ENCODE measurements at regions not wholly inside any gene's neighbourhood (a gene's known extent, or its start where the extent isn't known, plus 50 kb on each side); places are given as distances from the start of the nearest gene placed in this dataset.

- ChIA-PET CTCF (no interaction called here), POLR2A (no interaction called here)
- Histone ChIP-seq H3K9me3 (ENCODE audit: control insufficient read depth, insufficient read depth, low read depth, low read length) (no peaks in the 10 kb centered on the region), H3K27ac (ENCODE audit: low read length) (no peak overlapping the region), H3K36me3 (ENCODE audit: control insufficient read depth, insufficient read depth, low read length) (no peaks in the 10 kb centered on the region), H3K27me3 (ENCODE audit: control insufficient read depth, insufficient read depth, low read length) (no peaks in the 10 kb centered on the region), H3K4me3 (ENCODE audit: low read depth in 2 of 2, low read length in 2 of 2) (no peak overlapping the region), H3K4me1 (ENCODE audit: control insufficient read depth, insufficient read depth, low read length) (no peaks in the 10 kb centered on the region)
- DNase-seq (ENCODE audit: low read depth, low spot score) (no peak), ATAC-seq (no peak)
- in situ Hi-C loops (cut with HindIII; ENCODE audit: low pct_unique_long_range_greater_than_20kb, low sequenced_read_pairs) (no loop called here), intact Hi-C loops (cut with micrococcal nuclease; ENCODE audit: unreplicated experiment) (loop anchor here (10.0 kb wide), 2 partner anchors 660 to 770 kb away; partner anchors contain the start of gene PRDM5)
- TF ChIP-seq CTCF (IDR thresholded peaks at IDR 0.05) = no peak
- TF ChIP-seq SIN3A (IDR thresholded peaks at IDR 0.05; ENCODE audit: borderline replicate concordance, insufficient read depth, low read depth, low read length) = no peak
- TF ChIP-seq TCF7L2 (IDR thresholded peaks at IDR 0.05; ENCODE audit: low read depth, low read length) = no peak
- TF ChIP-seq REST (IDR thresholded peaks at IDR 0.05; ENCODE audit: insufficient read depth in 1 of 2, low read depth in 2 of 2, low read length in 1 of 2) = no peak
- no peak for TF ChIP-seq POLR2AphosphoS5 (IDR thresholded peaks at IDR 0.05; ENCODE audit: low read depth, low read length)
- BruUV-seq (replicated peaks) = no TSS peak
Observed at GRCh38 chr4:120155287-120155686, 88.6 kb upstream of the MAD2L1 start.

GRCh38 chr4:120144634-120145033, 78.0 kb upstream of the MAD2L1 start:
- H3K27me3 ChIP-seq (ENCODE audit: control insufficient read depth, insufficient read depth, low read length) = no peaks in the 10 kb centered on the region
- ATAC-seq (no peak), DNase-seq (ENCODE audit: low read depth, low spot score) (no peak)
- no TSS peak for BruUV-seq (replicated peaks)
- in situ Hi-C loops (cut with HindIII; ENCODE audit: low pct_unique_long_range_greater_than_20kb, low sequenced_read_pairs) (no loop called here), intact Hi-C loops (cut with micrococcal nuclease; ENCODE audit: unreplicated experiment) (no loop called here)
- H3K36me3 ChIP-seq (ENCODE audit: control insufficient read depth, insufficient read depth, low read length) = no peaks in the 10 kb centered on the region
- ChIA-PET POLR2A (no interaction called here), CTCF (no interaction called here)
- H3K27ac ChIP-seq (ENCODE audit: low read length) = no peak overlapping the region
- no peaks in the 10 kb centered on the region for H3K4me1 ChIP-seq (ENCODE audit: control insufficient read depth, insufficient read depth, low read length)
- no peaks in the 10 kb centered on the region for H3K9me3 ChIP-seq (ENCODE audit: control insufficient read depth, insufficient read depth, low read depth, low read length)
- no peak overlapping the region for H3K4me3 ChIP-seq (ENCODE audit: low read depth in 2 of 2, low read length in 2 of 2)
- TF ChIP-seq SIN3A (IDR thresholded peaks at IDR 0.05; ENCODE audit: borderline replicate concordance, insufficient read depth, low read depth, low read length) = no peak
- TF ChIP-seq TCF7L2 (IDR thresholded peaks at IDR 0.05; ENCODE audit: low read depth, low read length) = no peak
- TF ChIP-seq CTCF (IDR thresholded peaks at IDR 0.05) = no peak
- no peak for TF ChIP-seq REST (IDR thresholded peaks at IDR 0.05; ENCODE audit: insufficient read depth in 1 of 2, low read depth in 2 of 2, low read length in 1 of 2)
- TF ChIP-seq POLR2AphosphoS5 (IDR thresholded peaks at IDR 0.05; ENCODE audit: low read depth, low read length) = no peak

All from Panc1 (cell line).